Esophagus squamous epithelium (tissue), 5 donors: ENCODE measurements at regions not wholly inside any gene's neighbourhood (a gene's known extent, or its start where the extent isn't known, plus 50 kb on each side); places are given as distances from the start of the nearest gene placed in this dataset.

Source experiments
- DNase-seq: peaks from one replicate; lab custom pipeline; 2025; lab: John Stamatoyannopoulos, UW
- H3K27ac ChIP-seq, 4 donors: fragments of 200-600 bp; sonication (generic); one replicate each; pipeline ENCODE4 v1.5.1; 2016 to 2019; ENCODE audit warnings: mild to moderate bottlenecking in 1 of 4
- H3K27me3 ChIP-seq, 4 donors: fragments of 200-600 bp; sonication (generic); 1 replicate in 3 of 4; 2 replicates in 1 of 4; pipeline versions ENCODE4 v1.5.1 to v1.6.0; 2017 to 2021; ENCODE audit warnings: antibody characterized with exemption in 1 of 4
- H3K36me3 ChIP-seq, 3 donors: fragments of 200-600 bp; sonication (generic); one replicate each; pipeline ENCODE4 v1.5.1; 2016 to 2019
- H3K4me1 ChIP-seq, 3 donors: fragments of 200-600 bp; sonication (generic); one replicate each; pipeline ENCODE4 v1.5.1; 2017 to 2019
- H3K4me3 ChIP-seq, 4 donors: fragments of 200-600 bp; sonication (generic); 1 replicate in 3 of 4; 2 replicates in 1 of 4; pipeline ENCODE4 v1.5.1; 2016 to 2019; ENCODE audit warnings: mild to moderate bottlenecking in 2 of 4, moderate library complexity in 1 of 4
- H3K9me3 ChIP-seq, 3 donors: fragments of 200-600 bp; sonication (generic); one replicate each; pipeline ENCODE4 v1.5.1; 2016 to 2019
- CTCF ChIP-seq, 6 experiments: fragments of 450-650 bp in 4 of 6; fragments of 200-600 bp in 2 of 6; sonication (generic) in 2 of 6; IDR thresholded peaks; one replicate each; pipeline ENCODE4 v1.5.1; 2016 to 2019; ENCODE audit warnings: antibody characterized with exemption in 6 of 6, mild to moderate bottlenecking in 4 of 6, moderate library complexity in 4 of 6
- POLR2A ChIP-seq, 4 donors: fragments of 450-650 bp; IDR thresholded peaks; one replicate each; pipeline ENCODE4 v1.6.1; 2017; ENCODE audit warnings: antibody characterized with exemption in 4 of 4, mild to moderate bottlenecking in 4 of 4, moderate library complexity in 3 of 4
- WGBS, 2 donors: methylation state at CpG; one replicate each; pipeline ENCODE4 v1.1.5; 2018; 5-methylcytosine and 5-hydroxymethylcytosine counted together
- intact Hi-C: fragments of 100-400 bp; cut with DNase I; formaldehyde crosslinking; loops from one replicate; pipeline ENCODE4 v1.15.0; 2022
- donor health status: DM: yes; HTN: yes; CAD: no.

GRCh38 chr2:236818281-236819045 lies 248.8 kb downstream of the ACKR3 start:
- H3K27ac ChIP-seq: no peak overlapping the region
- H3K36me3 ChIP-seq: no peaks in the 10 kb centered on the region
- intact Hi-C loops: no loop called here
- H3K9me3 ChIP-seq: peaks cover 0 to 6% (median 0%) of the 10 kb centered on the region in 3 donors
- no peak for DNase-seq
- no peak for TF ChIP-seq POLR2A (IDR thresholded peaks at IDR 0.05)
- no peak for TF ChIP-seq CTCF (IDR thresholded peaks at IDR 0.05)
- no peak overlapping the region for H3K4me3 ChIP-seq
- H3K27me3 ChIP-seq: no peaks in the 10 kb centered on the region
- 66 to 75% methylated on average over 9 to 12 of the region's 15 CpGs for WGBS, 2 donors
- H3K4me1 ChIP-seq: peaks cover 0 to 10% (median 0%) of the 10 kb centered on the region in 3 donors

DNA sequence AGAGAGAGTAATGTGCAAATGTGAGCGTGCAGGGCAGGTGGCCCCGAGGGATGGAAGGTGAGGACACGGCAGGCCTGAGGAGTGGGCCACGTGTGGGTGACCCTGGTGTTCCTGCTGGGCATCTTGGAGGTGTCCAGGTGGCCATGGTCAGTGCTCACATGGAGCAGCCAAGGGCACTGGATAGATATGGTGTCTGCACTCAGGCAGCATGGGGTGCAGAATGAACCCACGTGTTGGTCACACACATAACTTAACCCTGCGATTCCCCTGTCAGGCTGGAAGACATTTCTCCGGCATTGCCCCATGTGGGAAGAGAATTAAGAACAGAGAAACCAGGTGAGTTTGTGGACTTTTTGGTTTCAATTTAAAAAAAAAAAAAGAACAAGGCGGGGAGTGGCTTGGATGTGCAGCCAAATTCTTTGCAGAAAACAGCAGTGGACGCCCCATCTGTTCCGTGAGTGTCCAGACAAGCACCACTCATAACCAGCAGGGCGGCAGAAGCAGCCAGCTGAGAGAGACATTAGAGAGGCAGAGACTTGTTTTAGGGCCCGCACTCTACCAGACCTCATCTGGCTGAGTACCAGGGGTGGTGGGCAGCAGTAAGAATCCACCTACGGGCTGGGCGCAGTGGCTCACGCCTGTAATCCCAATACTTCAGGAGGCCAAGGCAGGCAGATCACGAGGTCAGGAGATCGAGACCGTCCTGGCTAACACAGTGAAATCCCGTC lies 249.8 kb downstream of the ACKR3 start:
- no peak for DNase-seq

GRCh38 chr2:236820763-236821344 lies 251.2 kb downstream of the ACKR3 start:
- Histone ChIP-seq H3K27me3 (no peaks in the 10 kb centered on the region), H3K4me1 (peaks cover 0 to 28% (median 3%) of the 10 kb centered on the region in 3 donors), H3K36me3 (no peaks in the 10 kb centered on the region), H3K27ac (no peak overlapping the region), H3K4me3 (no peak overlapping the region), H3K9me3 (peaks cover 0 to 6% (median 0%) of the 10 kb centered on the region in 3 donors)
- no peak for DNase-seq
- intact Hi-C loops: no loop called here
- WGBS, 2 donors: 94 to 95% methylated on average over 9 to 10 of the region's 10 CpGs
- TF ChIP-seq POLR2A (IDR thresholded peaks at IDR 0.05) (no peak), CTCF (IDR thresholded peaks at IDR 0.05) (no peak)

More for the DNA sequence above, 249.8 kb downstream of the ACKR3 start:
- TF ChIP-seq CTCF (IDR thresholded peaks at IDR 0.05): no peak
- TF ChIP-seq POLR2A (IDR thresholded peaks at IDR 0.05): no peak
- WGBS, 2 donors: 85 to 90% methylated on average over 17 to 19 of the region's 19 CpGs
- Histone ChIP-seq H3K4me1 (peaks cover 0 to 14% (median 1%) of the 10 kb centered on the region in 3 donors), H3K27ac (no peak overlapping the region), H3K36me3 (no peaks in the 10 kb centered on the region), H3K27me3 (no peaks in the 10 kb centered on the region), H3K4me3 (no peak overlapping the region), H3K9me3 (peaks cover 0 to 6% (median 0%) of the 10 kb centered on the region in 3 donors)
- intact Hi-C loops: no loop called here

GRCh38 chr2:236823041-236823629 lies 253.5 kb downstream of the ACKR3 start:
- intact Hi-C loops: no loop called here
- 90 to 96% methylated on average over 10 to 16 of the region's 16 CpGs for WGBS, 2 donors
- no peak for DNase-seq
- Histone ChIP-seq H3K27me3 (no peaks in the 10 kb centered on the region), H3K4me1 (peaks cover 0 to 51% (median 3%) of the 10 kb centered on the region in 3 donors), H3K36me3 (no peaks in the 10 kb centered on the region), H3K4me3 (no peak overlapping the region), H3K27ac (no peak overlapping the region), H3K9me3 (peaks cover 0 to 6% (median 0%) of the 10 kb centered on the region in 3 donors)
- TF ChIP-seq POLR2A (IDR thresholded peaks at IDR 0.05) (no peak), CTCF (IDR thresholded peaks at IDR 0.05) (no peak)
